Colonic mucosa (tissue), 4 donors: ENCODE measurements at regions not wholly inside any gene's neighbourhood (a gene's known extent, or its start where the extent isn't known, plus 50 kb on each side); places are given as distances from the start of the nearest gene placed in this dataset.

Source experiments
- DNase-seq: peaks from one replicate; pipeline ENCODE4 v3.0.0-alpha.2; 2020
- H3K27ac ChIP-seq: fragments of 200-600 bp; one replicate; pipeline ENCODE4 v1.8.0; 2021
- H3K27me3 ChIP-seq: fragments of 200-600 bp; one replicate; pipeline ENCODE4 v1.8.0; 2021
- H3K36me3 ChIP-seq: fragments of 200-600 bp; one replicate; pipeline ENCODE4 v1.8.0; 2021
- H3K4me1 ChIP-seq: fragments of 200-600 bp; one replicate; pipeline ENCODE4 v1.8.0; 2021; ENCODE audit warnings: mild to moderate bottlenecking
- H3K4me3 ChIP-seq: fragments of 200-600 bp; one replicate; pipeline ENCODE4 v1.8.0; 2021
- H3K9ac ChIP-seq, 2 donors: one replicate each; pipeline ENCODE4 v1.7.0; 2013; ENCODE audit warnings: control low read depth in 2 of 2, low read depth in 2 of 2, low read length in 2 of 2
- H3K9me3 ChIP-seq: fragments of 200-600 bp; one replicate; pipeline ENCODE4 v1.8.0; 2021
- intact Hi-C: fragments of 100-400 bp; cut with DNase I; formaldehyde crosslinking; loops from one replicate; pipeline ENCODE4 v1.14.1; 2022
- TF ChIP-seq, protein P1 (sequence below): fragments of 200-600 bp; IDR thresholded peaks from one replicate; pipeline ENCODE4 v1.8.0; 2022; ENCODE audit warnings: antibody characterized with exemption, mild to moderate bottlenecking
- donor health status: healthy.
- donor health status: DM: no; HTN: no; CAD: no.
- donor health status: DM: no; HTN: no; CAD: no.

DNA sequence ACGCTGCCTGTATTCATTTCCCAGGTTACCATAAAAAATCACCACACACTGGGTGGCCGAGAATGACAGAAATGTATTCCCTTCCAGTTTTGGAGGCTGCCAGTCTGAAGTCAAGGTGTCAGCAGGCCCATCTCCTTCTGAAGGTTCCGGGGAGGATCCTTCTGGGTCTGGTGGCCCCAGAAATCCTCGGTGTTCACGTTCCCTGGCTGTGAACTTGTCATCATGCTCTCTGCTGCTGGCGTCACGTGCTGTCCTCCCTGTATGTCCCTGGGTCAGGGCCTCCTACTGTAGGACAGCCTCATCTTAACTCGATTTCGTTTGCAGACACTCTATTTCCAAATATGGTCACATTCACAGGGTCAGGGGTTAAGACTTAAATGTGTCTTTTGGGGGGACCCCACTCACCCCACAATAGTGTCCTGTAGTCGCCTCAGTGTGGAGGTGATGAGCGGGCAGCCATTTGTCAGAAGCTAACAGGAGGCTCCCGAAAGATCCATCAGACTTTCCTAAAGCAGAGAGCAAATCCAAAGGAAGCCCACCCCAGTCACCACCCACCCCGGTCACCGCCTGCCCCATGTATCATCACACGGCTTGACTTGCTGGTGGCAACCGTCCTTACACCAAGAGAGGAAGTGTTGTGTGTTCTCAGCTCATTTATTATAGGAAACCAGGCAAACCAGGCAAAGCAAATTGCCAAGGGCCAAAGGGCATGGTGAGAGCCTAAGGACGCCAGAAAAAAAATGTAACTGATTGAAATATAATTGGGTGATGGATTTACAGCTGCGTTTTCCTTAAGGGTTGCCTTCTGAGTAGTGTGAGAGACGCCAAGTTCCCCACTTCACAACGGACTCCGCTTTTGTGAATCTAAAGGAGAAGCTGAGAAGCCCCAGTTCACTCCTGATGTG is 148.8 kb upstream of the ZNF236 start:
- no peaks in the 10 kb centered on the region for H3K27me3 ChIP-seq
- H3K4me1 ChIP-seq: no peaks in the 10 kb centered on the region
- no peak overlapping the region for H3K9ac ChIP-seq
- no peak for DNase-seq
- intact Hi-C loops: no loop called here
- TF ChIP-seq, protein P1, sequence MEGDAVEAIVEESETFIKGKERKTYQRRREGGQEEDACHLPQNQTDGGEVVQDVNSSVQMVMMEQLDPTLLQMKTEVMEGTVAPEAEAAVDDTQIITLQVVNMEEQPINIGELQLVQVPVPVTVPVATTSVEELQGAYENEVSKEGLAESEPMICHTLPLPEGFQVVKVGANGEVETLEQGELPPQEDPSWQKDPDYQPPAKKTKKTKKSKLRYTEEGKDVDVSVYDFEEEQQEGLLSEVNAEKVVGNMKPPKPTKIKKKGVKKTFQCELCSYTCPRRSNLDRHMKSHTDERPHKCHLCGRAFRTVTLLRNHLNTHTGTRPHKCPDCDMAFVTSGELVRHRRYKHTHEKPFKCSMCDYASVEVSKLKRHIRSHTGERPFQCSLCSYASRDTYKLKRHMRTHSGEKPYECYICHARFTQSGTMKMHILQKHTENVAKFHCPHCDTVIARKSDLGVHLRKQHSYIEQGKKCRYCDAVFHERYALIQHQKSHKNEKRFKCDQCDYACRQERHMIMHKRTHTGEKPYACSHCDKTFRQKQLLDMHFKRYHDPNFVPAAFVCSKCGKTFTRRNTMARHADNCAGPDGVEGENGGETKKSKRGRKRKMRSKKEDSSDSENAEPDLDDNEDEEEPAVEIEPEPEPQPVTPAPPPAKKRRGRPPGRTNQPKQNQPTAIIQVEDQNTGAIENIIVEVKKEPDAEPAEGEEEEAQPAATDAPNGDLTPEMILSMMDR: no peak
- no peaks in the 10 kb centered on the region for H3K9me3 ChIP-seq
- H3K36me3 ChIP-seq: no peaks in the 10 kb centered on the region
- no peak overlapping the region for H3K4me3 ChIP-seq
- no peak overlapping the region for H3K27ac ChIP-seq

DNA sequence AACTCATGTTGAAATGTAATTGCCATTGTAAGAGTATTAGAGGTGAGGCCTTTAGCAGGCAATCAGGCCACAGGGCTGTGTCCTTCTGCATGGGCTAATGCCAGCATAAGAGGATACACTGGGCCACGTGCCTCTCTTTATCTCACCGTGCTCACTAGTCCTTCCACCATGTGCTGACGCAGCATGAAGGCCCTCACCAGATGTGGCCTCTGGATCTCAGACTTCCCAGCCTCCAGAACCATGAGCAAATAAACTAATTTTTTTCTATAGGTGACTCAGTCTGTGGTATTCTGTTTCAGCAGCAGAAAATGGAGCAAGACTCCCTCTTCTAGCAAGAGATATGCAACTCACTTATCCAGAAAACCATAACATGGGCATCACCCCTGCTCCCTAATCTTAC is 149.7 kb upstream of the ZNF236 start:
- Histone ChIP-seq H3K36me3 (no peaks in the 10 kb centered on the region), H3K27ac (no peak overlapping the region), H3K4me3 (no peak overlapping the region), H3K27me3 (no peaks in the 10 kb centered on the region), H3K9me3 (no peaks in the 10 kb centered on the region), H3K4me1 (no peaks in the 10 kb centered on the region), H3K9ac (no peak overlapping the region)
- intact Hi-C loops: no loop called here
- DNase-seq: no peak
- TF ChIP-seq, protein P1: no peak

DNA sequence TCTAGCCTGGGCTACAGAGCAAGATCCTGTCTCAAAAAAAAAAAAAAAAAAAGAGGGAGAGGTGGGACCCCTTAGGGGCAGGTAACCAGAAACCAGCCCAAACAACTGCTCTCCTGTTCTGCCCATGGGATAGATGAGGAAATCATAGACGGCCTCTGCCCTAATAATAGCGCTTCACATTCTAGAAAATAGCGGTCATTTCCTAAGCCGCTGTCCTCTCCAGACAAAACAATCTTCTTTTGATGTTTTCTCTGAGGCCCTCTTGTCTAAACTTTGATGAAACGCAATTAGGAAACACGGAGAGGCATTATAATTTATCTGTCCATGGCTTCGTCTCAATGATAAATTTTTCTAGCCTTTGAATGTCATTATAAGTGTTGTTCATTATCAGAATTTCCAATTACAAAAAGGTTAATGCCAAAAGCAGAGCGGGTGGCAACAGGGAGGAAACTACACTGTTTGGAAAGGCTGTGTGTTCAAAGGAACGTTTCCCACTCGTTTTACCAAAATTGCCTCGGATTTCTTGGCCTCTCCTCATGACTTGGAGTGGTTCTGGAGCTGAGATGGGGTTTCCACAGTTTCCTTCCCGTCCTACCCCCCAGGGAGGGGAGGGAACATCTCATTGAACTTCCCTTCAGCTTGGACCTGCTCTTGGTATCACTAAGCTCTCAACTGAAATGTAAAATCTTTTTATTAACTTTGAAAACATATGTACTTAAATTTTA is 151.6 kb upstream of the ZNF236 start:
- Histone ChIP-seq H3K9me3 (no peaks in the 10 kb centered on the region), H3K4me3 (no peak overlapping the region), H3K9ac (no peak overlapping the region), H3K4me1 (no peaks in the 10 kb centered on the region), H3K36me3 (no peaks in the 10 kb centered on the region), H3K27me3 (no peaks in the 10 kb centered on the region), H3K27ac (no peak overlapping the region)
- TF ChIP-seq, protein P1: no peak
- DNase-seq: no peak
- intact Hi-C loops: no loop called here

DNA sequence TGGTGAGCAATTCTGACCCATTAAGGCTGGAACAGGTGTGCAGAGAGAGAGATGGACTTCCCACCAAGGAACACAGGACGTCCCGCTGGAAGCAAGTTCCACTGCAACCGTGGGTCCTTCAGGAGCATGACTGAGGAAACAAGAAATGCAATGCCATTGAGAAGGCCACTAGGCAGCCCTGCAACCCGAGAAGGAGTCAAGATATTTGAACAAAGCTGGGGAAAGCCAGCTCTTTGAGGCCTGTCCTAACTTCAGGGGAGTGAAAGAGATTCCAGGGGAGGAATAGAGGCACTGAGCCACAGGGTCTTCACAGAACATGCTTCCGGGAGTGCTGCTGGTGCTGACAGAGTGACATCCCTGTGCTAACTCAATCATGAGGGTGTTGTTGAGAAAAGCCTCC is 153.8 kb upstream of the ZNF236 start:
- H3K36me3 ChIP-seq: no peaks in the 10 kb centered on the region
- DNase-seq: no peak
- H3K9me3 ChIP-seq: no peaks in the 10 kb centered on the region
- intact Hi-C loops: no loop called here
- H3K4me1 ChIP-seq: no peaks in the 10 kb centered on the region
- no peak overlapping the region for H3K9ac ChIP-seq
- H3K27ac ChIP-seq: no peak overlapping the region
- H3K4me3 ChIP-seq: no peak overlapping the region
- TF ChIP-seq, protein P1: no peak
- no peaks in the 10 kb centered on the region for H3K27me3 ChIP-seq

DNA sequence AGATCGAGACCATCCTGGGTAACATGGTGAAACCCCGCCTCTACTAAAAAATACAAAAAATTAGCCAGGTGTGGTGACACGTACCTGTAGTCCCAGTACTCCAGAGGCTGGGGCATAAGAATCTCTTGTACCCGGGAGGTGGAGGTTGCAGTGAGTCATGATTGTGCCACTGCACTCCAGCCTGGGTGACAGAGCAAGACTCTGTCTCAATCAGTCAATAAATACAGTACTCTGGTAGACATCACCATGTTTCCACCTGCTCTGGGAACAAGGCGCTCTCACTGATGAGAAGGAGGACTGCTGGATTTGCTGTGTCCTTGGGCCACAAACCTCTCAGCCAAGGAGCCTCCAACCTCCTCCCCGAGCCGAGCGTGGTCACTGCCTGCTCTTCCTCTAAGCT is 154.2 kb upstream of the ZNF236 start:
- DNase-seq: no peak
- no peak overlapping the region for H3K9ac ChIP-seq
- H3K4me1 ChIP-seq: no peaks in the 10 kb centered on the region
- no peak overlapping the region for H3K4me3 ChIP-seq
- no peak overlapping the region for H3K27ac ChIP-seq
- H3K9me3 ChIP-seq: no peaks in the 10 kb centered on the region
- H3K36me3 ChIP-seq: no peaks in the 10 kb centered on the region
- TF ChIP-seq, protein P1: no peak
- no peaks in the 10 kb centered on the region for H3K27me3 ChIP-seq
- intact Hi-C loops: no loop called here
